DND-41 (cell line): ENCODE measurements at regions not wholly inside any gene's neighbourhood (a gene's known extent, or its start where the extent isn't known, plus 50 kb on each side); places are given as distances from the start of the nearest gene placed in this dataset.

Experiments
- EZH2 ChIP-seq: IDR thresholded peaks from 3 replicates; pipeline ENCODE4 v1.6.1; 2012; ENCODE audit warnings: borderline replicate concordance, low read depth, mild to moderate bottlenecking, moderate library complexity, low read length, inconsistent platforms; ENCODE audit not compliant: severe bottlenecking
- TF ChIP-seq, protein P1 (sequence below): IDR thresholded peaks from 2 replicates; pipeline ENCODE4 v1.5.1; 2012; ENCODE audit warnings: borderline replicate concordance, low read length, moderate library complexity, mild to moderate bottlenecking; ENCODE audit not compliant: poor library complexity, severe bottlenecking; ENCODE audit errors: extremely low read depth

DNA sequence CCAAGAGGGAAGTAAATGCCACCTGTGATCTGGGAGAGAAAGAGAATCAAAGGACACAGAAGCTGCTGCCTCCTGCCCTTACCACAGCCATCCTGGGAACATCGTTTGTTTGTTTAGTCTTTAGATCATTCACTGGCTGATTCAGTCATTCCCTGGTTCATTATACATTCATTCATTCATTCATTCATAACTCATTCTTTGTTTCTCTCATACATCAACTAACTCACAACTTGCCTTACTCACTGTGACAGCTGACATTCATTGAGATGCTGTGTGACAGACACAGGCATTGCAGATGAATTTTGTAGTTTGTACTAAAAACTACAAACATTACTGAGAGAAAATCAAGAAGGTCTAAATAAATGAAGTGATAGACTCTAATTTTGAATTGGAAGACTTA lies 291.0 kb upstream of the TNRC6C start:
- TF ChIP-seq, protein P1, sequence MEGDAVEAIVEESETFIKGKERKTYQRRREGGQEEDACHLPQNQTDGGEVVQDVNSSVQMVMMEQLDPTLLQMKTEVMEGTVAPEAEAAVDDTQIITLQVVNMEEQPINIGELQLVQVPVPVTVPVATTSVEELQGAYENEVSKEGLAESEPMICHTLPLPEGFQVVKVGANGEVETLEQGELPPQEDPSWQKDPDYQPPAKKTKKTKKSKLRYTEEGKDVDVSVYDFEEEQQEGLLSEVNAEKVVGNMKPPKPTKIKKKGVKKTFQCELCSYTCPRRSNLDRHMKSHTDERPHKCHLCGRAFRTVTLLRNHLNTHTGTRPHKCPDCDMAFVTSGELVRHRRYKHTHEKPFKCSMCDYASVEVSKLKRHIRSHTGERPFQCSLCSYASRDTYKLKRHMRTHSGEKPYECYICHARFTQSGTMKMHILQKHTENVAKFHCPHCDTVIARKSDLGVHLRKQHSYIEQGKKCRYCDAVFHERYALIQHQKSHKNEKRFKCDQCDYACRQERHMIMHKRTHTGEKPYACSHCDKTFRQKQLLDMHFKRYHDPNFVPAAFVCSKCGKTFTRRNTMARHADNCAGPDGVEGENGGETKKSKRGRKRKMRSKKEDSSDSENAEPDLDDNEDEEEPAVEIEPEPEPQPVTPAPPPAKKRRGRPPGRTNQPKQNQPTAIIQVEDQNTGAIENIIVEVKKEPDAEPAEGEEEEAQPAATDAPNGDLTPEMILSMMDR = no peak
- TF ChIP-seq EZH2 = no peak
